Endothelial cell of hepatic sinusoid (primary cell): ENCODE measurements at regions not wholly inside any gene's neighbourhood (a gene's known extent, or its start where the extent isn't known, plus 50 kb on each side); places are given as distances from the start of the nearest gene placed in this dataset.

Experiments used
- in situ Hi-C: cut with HindIII; loops from 2 replicates; pipeline ENCODE4 v1.10.0; 2017; ENCODE audit warnings: low sequenced_read_pairs

DNA sequence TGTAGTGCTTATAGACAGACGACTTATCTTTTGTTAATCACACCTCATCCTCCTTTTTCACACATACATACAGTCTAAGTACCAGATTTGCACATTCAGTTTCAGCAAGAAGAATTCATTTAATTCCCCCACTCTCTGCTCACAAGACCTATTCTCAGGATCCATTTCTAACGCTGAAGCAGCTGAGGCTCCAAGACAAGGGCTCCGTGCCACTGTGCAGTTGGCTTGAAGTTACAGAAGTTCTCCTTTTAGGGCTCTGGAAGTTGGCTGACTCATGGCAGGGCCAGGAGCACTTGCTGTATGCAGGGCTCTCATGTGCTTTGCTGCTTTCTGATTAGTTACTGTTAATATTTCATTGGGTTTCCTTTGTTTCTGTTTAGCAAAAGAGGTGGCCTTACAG is 1566.9 kb upstream of the TMEM132C start:
- in situ Hi-C loops = no loop called here

GRCh38 chr12:126704609-126705008 is 1562.4 kb upstream of the TMEM132C start:
- in situ Hi-C loops = no loop called here

DNA sequence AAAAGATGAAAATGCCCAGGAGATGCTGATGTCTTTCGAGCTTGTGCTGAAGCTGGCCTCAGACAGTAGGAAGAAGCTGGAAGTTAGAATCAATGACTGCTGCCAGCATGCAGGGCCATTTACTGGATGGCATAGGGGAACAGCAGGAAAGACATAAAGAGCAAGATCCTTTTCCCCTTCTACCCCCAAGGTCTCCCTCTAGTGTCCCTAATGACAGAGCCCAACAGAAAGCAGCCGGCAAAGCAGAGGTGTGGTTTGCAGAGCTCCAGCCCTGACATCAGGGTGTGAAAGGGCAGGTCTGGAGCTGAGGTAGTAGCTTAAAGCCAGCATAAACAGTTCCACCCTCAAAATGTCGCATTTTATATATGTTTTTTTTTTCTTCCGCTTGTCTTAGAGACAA is 1560.7 kb upstream of the TMEM132C start:
- in situ Hi-C loops = no loop called here

DNA sequence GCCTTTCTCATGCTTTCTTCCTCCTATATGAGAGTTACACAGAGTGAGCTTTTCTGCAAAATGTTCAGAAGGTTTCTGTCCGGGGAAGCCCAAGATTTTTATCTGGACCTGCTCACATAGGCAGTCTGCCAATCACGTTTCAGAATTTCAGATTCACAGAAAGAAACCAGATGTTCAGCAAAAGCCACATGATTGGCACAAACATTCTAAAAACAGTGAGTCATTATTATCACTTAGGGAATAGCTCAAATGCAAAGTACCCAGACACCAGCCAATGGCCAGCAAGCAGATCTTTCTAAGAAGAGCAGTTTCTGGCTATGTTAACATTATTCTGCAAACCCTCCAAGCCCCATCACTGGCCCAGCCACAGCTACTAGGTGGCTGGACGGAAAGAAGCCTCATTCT is 1558.5 kb upstream of the TMEM132C start:
- in situ Hi-C loops = no loop called here

DNA sequence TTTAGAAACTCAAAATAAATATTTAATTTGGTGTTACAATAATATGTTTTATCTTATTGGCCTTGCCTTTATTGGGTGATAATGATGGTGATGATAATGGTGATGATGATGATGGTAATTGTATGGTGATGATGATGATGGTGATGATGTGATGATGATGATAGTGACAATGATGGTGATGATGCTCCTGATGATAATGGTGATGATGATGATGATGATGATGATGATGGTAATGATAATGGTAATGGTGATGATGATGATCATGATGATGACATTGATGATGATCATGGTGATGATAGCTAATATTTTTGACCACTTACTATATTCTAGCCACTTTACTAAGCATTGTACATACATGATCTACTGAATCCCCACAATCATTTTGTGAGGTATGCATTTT is 1548.6 kb upstream of the TMEM132C start:
- in situ Hi-C loops = no loop called here

DNA sequence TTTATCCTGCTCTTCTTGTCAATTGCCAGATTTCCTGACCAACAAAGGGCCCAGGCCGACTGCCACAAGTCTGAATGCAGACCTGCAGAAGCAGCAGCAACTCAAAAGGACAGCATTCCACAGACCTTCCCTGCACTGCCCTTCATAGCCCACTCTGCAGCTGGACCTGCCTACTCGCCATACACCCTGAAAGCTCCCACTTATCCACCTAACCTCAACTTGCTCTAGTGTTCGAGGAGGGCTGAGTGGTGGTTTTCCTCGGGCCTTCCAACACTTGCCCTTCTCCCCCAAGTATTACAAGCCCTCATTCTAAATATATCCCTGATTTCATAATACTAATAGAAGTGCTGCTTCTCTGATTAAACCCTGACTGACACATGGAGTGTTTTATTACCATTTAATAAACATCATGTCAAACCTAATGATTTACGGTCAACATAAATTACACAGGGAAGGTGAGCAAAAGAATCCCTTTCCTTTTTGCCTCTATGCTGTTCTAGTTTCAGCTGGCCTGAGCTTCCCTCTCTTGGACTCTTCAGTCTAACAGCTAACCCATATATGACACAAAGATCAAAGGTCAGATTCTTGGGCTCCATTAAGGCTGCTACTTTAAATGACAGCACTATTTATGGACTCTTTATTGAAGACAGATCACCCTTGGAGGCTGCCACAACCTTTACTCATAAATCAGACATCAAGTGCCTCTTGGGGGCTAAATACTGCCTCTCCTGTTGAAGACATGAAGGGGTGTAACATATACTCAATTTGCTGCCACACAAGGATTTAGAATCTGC is 1546.9 kb upstream of the TMEM132C start:
- in situ Hi-C loops = no loop called here

- in situ Hi-C loops = no loop called here
Measured at GRCh38 chr12:126726481-126727217, 1540.3 kb upstream of the TMEM132C start.

GRCh38 chr12:126727218-126728075 is 1539.5 kb upstream of the TMEM132C start:
- in situ Hi-C loops = no loop called here

DNA sequence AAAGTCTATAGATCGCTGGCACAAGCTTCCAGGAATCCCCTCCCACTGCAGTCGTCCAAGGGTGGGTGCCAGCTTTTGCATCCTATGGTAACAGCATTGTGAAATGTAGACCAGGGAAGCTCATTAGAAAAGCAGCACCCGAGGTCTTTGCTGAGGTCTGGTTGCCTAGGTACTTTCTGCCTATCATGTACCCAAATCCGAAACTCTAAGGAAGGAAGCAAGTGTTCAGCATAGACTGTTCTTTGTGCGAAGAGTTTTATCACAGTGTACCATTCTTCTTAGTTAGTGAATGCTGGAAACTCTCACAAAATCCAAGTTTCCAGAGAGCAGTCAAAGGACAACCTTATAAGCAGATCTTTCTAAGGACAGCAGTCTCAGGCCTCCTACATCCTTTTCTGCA is 1532.7 kb upstream of the TMEM132C start:
- in situ Hi-C loops = no loop called here

DNA sequence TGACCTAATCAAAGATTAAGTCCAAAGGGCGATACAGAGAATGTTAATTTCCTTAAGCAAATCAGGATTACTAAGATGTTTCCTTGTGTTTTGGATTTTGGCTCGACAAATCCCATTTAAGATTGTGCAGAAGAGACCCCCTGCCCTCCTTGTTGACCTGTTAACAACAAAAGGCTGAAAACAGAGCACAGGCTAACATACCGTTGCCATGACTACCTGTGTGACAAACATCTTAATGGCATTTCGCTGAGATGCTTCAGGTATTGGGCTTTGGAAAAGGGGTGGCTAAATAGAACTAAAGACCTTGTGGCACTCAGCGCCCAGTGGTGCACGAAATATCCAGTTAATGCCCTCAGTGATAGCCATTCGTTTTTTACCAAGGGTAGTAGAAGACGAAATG is 1532.3 kb upstream of the TMEM132C start:
- in situ Hi-C loops = no loop called here

- in situ Hi-C loops = no loop called here
Measured at GRCh38 chr12:126741536-126742240, 1525.3 kb upstream of the TMEM132C start.

GRCh38 chr12:126742241-126742641 is 1524.7 kb upstream of the TMEM132C start:
- in situ Hi-C loops = no loop called here

DNA sequence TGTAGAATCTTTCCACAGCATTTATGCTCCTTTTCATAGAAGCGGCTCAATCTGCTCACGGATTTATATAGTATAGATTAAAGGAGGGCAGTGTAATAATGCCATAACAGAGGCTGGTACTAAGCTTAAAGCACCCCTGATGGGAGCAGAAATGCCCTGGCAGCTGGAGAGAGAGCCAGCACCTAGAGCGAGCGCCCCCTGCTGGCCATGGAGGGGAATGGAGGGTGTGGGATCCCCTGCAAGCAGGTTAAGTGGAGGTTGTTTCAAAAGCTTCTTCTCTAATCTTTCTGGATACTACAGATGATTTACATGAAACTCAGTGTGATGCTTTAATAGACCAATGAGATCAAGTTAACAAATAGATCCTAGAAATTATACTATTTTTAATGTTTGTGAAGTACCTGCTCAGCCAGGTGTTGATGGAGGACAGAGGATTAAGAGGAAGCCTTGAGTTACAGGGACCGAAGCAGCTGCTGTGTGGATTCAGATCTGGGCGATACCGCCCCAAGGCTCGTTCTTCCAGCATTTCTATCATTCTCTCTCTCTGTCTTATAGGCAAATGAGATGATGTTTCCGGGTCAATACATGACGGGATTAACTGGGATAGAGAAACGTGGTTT is 1519.3 kb upstream of the TMEM132C start:
- in situ Hi-C loops = no loop called here

GRCh38 chr12:126752021-126752420 is 1514.9 kb upstream of the TMEM132C start:
- in situ Hi-C loops = no loop called here

- in situ Hi-C loops = no loop called here
Measured at GRCh38 chr12:126757326-126757725, 1509.6 kb upstream of the TMEM132C start.

- in situ Hi-C loops = no loop called here
Measured at GRCh38 chr12:126760092-126760491, 1506.9 kb upstream of the TMEM132C start.

DNA sequence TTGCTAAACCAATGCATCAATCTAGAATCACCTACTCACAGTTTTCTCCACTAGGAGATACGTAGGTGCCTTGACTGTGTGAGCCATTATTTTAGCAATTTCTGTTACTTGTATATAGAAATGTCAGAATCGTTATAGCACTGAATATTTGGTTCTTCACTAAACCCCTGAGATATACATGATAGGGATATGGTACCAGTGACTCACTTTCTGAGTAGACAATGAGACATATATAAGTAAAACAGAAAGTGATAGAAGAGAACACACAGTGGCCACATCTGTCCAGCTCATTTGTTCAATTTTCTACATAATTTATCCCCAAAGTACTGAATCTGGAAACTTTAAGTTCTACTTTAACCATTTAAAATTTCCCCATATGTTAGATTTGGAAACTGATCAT is 1505.5 kb upstream of the TMEM132C start:
- in situ Hi-C loops = no loop called here

GRCh38 chr12:126762150-126762549 is 1504.8 kb upstream of the TMEM132C start:
- in situ Hi-C loops = no loop called here

- in situ Hi-C loops = no loop called here
Measured at GRCh38 chr12:126763359-126763758, 1503.6 kb upstream of the TMEM132C start.

DNA sequence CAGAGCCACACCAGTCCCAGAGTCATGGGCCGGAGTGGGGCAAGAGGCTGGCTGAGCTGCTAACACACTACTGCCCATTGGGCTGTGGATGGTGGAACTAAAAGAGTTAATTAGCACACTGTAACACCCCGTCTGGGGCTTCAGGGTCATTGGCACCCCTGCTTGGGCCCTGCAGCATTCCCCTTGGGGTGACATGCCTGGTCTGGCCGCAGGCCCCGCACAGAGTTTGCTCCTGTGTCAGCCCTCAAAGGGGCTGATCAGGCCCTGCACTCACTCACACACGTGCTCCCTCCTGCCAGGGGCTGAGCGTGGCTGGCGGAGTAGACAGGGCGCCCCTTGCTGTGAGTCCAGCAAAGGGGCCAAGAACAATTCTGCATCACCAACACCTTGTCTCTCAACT is 1499.6 kb upstream of the TMEM132C start:
- in situ Hi-C loops = no loop called here
